ENCODE measurements at regions not wholly inside any gene's neighbourhood (a gene's known extent, or its start where the extent isn't known, plus 50 kb on each side); places are given as distances from the start of the nearest gene placed in this dataset.
"Not testable (repeated sequence)": the region's sequence is repeated elsewhere in the genome, so short reads cannot be mapped to it uniquely, and the experiment has no call there.

DNA sequence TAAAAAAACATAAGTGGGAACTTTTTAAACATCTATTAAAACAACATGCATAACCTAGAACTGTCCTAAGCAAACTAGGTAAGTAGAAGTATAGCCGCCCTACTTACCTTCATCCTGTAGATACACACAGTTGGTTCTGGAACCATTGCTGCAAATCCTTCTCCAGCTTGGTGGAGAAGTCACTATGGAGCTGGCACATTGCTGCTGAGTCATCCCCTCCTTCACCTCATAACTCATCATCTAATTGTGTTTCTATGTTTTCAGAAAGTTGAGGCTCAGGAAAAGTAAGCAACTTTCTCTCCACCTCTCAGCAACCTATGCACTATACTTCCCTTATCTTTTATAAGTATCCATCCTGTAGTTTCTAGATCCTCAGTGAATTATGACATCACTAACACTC is 269.8 kb upstream of the MMADHC start:
- DNase-seq = no peak

DNA sequence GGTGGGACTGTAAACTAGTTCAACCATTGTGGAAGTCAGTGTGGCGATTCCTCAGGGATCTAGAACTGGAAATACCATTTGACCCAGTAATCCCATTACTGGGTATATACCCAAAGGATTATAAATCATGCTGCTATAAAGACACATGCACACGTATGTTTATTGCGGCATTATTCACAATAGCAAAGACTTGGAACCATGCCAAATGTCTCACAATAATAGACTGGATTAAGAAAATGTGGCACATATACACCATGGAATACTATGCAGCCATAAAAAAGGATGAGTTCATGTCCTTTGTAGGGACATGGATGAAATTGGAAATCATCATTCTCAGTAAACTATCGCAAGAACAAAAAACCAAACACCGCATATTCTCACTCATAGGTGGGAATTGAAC is 268.3 kb upstream of the MMADHC start:
- DNase-seq = not testable (repeated sequence)

DNA sequence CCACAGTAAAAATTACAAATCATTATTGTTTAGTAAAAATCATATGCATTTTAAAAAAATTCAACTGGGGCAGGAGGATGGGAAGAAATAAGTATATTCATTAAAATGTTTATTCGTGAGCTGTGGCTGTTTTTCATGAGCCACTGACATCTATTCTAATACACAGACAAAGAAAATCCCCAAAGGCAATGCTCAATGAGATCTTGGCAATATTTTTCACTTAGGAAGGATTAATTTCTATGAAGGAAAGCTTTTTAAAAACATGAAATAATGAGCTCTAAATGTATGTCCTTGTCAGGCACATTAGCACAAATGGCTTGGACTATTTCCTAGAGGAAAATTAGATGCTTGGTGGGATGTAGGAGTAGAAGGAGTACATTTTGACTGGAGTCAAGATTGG is 262.0 kb upstream of the MMADHC start:
- DNase-seq = no peak

DNA sequence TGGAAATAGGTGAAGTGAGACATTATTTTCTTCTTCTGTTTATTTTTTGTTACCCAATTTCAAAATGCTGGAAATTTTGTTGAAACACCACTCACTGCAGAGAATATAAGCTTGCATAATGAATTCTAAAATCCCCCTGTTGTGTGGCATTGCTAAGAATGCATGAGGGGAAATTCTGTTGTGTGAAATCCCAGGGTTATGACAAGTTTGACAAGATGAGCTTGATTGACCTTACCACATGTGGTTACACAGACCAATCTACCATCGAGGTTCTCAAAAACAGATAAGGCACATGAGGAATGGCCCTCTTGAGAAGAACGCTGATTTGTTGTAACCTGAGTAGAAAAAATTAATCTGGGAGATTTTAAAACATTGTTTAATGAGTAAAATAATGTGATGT is 261.6 kb upstream of the MMADHC start:
- DNase-seq = no peak

DNA sequence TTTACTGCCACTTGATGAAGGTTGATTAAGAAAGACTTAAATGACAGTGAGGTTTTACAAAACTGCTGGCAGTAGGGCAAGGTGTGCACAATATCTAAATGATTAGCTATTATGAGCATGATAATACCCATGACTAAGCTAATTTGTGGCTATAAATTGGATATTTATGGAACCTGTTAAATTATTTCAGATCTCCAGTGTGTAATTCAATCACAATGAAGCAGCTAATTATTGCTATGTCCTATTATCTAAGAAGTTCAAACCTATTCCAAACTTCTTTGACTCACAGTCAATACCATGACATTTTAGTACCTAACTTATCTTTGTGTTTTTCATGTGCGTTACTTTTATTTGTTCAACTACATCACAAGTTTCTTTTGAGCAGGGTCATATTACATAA is 253.8 kb upstream of the MMADHC start:
- no peak for DNase-seq

DNA sequence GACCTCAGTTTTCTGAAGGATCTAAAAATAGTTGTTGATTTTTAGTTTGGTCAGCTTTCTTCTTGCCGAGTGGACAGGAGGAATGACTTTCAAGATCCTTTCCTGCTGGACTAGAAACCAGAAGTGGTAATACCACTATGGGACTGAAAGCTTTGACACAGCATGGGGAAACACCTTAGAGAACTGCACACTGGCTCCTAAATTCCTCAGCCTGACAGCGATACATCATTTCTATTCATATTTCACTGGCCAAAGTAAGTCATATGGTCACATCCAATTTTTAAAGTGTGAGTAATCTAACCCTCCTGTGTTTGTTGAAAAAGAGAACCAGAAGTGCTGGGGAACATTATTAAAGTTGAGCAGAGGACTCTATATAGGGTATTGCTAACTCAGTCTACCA is 244.7 kb upstream of the MMADHC start:
- no peak for DNase-seq

DNA sequence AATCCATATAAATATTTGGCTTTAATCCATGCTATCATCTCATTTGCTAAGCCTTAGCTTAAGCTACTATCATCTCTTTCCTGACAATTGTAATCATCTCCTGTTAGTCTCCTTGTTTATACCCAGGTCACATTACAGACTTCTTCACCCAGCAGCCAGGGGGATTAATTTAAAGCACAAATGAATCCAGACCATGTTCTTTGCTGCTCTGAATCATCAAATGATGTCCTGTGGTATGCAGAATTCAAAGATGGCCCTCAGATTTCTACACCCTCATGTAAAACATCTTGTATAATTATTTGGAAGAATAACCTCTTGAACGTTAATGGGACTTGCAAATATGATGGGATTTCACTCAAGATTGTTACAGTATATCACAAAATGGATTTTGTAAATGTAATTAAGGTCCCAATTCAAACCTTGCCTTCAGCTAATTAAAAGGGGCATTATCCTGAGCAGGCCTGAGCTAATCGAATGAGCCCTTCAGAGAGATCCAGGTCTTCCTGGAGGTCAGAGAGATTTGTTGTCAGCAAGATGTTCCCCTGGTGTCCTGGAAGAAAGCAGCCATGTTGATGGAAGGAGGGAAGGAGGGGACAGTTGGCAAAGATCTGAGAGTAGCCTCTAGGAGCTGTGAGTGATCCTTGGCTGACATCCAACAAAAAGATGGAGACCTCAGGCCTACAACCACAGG is 241.1 kb upstream of the MMADHC start:
- DNase-seq = no peak

DNA sequence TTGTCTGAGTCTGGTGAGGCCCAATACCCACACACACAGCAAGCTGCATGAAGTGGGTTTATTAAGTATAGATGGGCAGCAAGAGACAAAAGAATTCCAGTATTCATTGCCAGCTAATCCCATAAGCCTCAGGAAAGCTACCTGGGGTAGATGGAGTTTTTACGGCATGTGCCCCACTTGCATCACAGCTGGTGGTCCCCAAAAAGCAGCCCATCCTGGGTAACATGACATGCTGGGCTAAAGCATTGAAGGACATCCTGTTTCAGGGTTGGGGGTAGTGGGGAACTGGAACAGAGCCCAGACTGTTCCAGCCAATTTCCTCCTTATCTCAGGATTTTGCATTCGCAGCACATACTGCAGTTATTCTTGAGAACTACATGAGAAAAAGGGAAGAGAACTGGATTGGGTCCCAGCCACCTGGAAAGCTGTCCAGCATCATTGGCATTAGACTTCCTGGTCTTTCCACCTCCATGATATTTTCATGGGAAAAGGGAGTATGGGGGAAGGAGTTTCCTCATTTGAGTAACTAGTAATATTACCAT is 240.1 kb upstream of the MMADHC start:
- DNase-seq = no peak

DNA sequence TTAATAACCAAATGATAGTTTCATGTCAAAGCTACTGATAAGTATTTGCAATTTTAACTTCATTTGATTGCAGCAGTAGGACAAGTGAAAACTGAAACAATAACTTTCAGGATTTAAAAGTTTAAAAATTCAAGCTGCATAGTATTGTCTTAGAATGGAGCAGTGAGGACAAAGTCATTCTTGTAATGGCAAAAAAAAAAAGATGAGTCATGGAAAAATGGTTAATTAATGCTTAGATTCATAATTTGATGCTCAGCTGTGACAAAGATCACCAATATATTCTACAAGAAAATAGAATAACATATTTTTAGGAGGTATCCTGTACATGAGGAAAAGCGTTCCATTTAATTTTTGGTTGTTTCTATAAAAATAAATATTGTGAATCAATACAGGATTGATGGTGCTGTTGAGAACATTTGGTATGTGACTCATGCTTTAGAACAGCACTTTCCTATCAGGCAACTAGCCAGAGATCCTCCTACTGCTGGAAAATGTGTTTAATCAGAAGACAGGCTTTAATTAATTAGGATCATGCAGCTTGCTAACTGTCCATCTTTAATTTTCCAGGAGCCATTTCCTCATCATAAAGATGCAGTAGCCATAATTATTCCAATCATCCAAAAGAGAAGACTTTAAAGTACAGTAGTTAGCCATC is 239.0 kb upstream of the MMADHC start:
- no peak for DNase-seq

DNA sequence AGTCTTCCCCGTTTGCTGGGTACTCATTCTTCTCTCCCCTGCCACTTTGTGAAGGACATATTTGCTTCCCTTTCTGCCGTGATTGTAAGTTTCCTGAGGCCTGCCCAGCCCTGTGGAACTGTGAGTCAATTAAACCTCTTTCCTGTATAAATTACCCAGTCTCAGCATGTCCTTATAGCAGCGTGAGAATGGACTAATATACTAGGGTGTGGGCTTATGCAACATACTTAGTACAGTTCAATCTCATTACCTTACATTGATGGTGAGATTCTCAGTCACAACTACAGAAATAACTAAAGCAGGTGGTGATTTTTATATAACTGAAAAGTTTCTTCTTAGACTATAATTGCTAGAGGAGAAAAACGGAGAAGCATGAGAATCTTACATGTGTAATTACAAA is 237.9 kb upstream of the MMADHC start:
- DNase-seq = no peak

DNA sequence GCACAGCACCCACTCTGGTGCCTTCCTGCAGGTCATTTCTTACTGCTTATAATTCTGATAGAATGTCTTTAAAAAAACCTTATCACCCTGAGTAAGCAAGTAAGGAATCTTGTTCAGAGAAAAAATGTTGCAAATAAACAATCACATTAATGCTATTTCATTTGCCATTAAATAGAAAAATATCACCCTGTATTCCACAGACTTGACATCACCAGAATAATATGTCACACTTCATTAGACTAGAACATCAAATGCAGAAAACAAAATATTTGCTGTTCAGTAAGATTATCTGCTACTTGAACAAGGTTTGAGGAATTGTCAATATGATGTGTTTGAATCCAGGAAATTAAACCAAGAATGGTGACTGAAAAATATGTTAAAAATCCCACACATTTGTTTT is 236.6 kb upstream of the MMADHC start:
- no peak for DNase-seq

DNA sequence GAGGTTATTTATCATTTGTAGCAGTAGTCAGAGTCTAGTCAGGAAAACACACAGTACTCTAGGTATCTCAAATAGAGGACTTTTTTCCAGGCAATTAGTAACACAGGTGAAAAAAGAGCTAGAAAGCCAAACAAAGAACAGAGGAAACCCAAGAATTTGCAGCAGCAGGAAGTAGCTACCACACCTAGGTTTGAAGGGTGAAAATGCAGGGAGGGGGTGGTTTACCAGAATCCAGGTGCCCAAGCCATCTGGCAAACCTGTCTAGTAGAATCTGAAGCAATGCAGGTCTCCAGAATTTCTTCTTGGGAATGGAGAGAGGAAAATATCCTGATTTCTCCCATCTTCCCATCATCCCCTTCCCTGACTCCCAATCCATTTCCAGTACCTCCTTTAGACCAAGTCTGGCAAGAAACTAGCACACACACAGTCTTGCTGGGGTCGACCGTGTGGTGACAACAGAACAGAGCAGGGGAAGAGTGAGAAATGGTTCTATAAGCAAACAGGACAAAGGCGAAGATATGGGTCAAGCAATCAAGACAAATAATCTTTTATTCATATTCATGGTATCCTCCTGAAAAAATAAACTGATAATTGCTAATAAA is 231.9 kb upstream of the MMADHC start:
- DNase-seq = no peak

DNA sequence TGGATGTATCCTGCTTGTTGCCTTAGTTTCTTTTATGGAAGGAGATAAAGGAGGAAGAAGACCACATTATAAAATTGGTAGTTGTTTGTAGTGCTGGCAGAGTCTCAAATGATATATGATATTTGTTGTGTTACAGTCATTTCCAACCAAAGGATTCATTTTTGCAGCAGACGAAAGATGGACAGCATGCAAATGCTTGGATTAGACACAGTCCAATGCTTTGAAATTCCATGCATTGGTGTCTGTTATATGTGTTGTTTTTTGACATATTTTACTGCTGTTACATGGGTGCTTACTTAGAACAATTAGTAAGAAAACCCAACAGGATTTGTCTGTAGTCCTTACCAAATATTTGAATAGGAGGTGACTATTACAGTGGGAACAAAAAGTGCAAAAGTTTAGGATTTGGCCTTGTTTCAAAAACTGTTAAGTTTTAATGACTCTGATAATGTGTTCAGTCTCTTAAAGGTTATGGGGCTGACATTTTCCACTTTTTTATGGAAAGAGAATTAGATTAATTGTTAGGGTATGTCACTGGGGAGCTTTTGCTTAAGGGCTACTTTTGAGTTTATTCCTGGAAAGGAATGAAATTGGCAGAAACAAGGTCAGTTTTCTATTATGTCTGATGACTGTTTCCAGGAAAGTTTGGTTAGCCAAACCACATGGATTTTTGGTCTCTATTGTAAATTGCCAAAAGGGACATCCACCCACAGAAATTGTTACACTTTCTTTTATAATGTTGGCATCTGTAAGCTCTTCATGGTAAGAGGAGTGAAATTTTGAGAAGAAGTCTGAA is 229.4 kb upstream of the MMADHC start:
- DNase-seq = no peak

DNA sequence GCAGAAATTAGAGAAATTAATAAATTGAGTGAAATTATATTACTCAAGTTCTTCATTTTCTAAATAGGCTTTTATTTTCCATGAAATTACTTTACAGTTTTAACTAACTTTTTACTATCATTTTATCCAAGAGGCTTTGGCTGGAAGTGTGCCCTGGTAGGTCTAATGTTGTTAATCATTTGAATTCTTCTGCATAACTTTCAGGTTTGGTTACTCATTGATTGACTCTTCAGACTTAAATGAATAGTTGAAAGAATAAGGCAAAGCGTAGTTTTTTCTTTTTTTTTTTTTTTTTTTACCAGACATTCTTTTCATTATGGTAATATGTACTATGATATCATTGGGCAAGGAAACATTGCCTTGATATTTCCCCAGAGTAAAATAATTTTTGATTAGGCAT is 228.4 kb upstream of the MMADHC start:
- DNase-seq = no peak

DNA sequence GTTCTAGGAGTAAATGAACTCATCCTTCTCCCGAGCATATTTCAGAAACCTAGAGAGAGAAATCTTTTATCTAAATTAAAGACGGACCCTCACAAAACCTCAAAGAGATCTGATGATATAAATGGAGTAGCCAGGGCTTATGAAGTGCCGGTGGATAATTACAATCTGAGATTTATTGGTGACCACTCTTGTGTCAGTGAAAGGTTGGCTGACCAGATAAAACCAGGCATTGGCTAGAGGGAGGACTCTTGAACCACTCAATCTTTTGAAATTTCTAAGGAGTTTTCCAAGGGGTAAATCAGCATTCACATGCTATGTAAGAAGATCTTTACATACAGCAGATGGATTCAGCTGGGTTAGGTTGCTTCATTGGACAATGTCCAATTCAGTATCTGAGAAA is 227.3 kb upstream of the MMADHC start:
- DNase-seq = no peak

DNA sequence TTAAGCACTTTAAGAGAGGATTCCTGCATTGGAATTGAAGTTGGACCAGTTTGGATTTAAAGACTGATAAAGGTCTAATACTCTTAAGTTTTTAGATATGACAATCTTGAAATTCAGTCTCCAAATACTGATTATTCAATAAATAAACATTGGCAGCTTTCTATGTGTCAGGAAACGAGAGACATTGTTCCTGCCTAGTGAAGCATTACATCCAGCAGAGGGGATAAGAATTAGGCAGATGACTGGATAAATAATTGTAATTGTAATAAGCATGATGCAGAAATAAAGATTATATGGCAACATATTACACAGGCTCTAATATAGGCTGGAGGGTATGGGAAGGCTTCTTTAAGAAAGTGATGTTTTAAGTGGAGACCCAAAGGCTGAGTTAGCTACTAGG is 226.5 kb upstream of the MMADHC start:
- no peak for DNase-seq

DNA sequence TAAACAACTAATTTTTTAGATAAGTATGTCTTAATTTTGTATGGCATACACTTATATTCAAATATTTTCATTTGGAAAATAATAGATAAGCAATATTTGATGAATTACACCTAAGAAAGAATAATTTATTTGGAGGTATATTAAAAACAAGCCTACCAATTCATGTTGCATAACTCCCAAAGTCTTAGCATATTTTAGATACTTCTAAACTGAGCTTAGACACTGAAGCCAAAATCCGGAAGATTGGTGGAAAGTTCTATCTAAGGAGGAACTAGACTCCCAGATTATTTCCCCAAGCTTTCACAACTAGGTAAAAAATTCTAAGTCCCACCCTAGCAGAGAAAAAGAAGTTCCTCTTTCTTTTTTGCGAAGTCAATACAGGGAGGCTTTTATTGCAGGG is 221.0 kb upstream of the MMADHC start:
- DNase-seq = no peak

DNA sequence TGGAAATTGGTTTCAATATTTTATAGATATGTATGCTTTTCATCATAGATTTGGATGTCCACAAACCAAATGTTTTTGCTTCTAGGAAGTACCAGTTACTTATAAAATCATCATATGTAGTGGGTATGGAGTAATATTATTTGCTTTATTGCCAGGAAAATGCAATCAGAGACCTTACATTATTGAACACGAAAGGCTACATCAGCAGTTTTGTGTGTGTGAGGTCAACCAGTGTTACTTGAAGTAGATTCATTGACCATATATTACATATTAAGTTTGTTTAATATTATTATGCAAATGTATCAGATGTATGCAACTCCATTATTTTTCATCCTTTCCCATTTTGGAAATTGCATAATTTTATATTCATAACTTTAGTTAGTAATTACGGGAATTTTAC is 219.1 kb upstream of the MMADHC start:
- no peak for DNase-seq

DNA sequence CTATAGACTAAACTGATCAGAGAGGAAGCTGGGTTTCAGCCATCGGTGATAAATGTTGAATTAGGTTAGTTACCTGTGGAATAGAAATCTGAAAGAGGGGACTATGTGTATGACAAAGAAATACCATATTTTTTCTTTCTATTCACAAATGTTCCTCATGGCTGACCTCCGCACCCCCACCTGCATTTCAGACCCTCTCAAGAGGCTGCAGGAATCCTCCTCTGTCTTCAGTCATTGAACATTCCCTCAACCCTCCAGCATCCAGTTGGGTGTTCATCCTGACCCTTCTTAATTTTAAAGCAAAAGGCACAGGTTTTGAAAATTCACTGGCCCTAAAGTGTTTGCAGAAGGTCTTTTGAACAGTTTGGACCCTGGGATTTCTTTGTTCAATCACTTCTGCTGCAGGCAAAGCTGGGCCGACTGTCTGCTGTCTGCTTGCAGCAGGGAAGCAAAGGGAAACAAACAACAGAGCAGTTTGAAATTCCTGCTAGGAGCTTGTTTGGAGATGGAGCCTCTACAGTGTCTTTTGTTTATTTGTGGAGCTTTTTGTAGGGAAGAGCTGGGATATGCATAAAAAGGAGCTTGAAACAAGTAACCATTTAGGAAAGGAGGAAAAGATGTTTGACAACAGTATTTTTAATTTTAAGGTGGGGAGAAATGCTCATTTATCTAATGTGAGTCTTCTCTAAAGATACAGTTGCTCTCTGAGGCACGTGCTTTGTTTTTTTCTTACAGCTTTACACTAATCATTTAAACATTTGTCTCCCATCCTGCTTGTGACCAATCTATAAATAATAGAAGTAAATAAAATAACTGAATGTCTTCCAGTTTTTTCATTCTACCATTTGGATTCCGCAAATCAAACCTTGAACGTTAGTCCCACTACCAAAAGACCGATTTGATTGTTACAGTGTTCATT is 213.3 kb upstream of the MMADHC start:
- no peak for DNase-seq

DNA sequence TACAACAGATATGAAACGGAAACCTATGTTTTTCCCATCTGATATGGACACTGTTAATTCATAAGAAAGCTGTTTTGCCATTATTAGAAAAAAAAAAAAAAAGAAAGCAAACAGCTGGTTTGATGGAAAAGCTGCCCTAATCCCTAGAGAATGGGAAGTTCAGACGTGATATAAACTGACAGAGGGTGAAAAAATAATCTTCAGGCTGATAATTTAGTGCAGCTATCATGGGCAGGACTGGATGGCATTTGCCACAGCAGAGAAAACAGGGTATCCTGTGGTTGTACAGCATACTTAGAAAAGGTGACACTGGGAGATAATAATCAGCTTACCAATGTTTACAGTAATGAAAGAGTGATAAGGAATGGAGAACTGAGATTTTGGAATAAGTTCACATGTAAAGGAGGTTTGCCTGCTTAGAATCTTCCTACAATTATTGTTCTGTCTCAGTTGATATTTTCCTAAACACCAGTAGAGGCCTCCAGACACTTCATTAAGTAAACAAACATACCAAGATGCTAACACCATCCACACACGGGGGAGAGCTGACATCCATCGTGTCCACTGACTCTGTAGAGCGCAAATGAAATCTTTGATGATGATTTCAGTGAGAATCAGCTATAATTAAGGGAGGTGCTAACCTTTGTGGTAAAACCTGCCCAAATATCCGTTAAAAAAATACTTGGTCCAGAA is 211.6 kb upstream of the MMADHC start:
- DNase-seq = no peak

DNA sequence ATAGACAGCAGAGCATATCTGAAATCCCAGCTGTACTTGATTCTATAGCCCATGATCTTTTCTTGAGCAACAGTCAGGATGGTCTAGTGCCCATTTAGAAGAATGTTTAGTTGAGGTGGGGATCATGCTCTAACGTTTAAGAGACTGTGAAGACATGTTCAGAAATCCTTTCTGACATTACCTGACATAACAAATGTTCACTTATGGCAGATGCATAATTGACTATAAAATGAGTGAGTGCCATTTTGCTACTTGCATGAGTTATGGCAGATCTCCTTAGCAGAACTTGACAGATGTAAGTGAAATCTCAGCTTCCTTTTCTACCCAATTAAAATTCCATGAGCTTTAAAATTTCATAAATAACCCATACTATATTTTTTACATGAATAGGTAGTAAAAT is 209.5 kb upstream of the MMADHC start:
- DNase-seq = no peak

Data from right kidney (tissue), 1 donor.